Muscle of back (tissue), 3 donors: ENCODE measurements at regions not wholly inside any gene's neighbourhood (a gene's known extent, or its start where the extent isn't known, plus 50 kb on each side); places are given as distances from the start of the nearest gene placed in this dataset.

Experiments
- DNase-seq, 3 donors: peaks; one replicate each; pipeline versions ENCODE4 v3.0.0 to v3.0.0-alpha.2; 2013

DNA sequence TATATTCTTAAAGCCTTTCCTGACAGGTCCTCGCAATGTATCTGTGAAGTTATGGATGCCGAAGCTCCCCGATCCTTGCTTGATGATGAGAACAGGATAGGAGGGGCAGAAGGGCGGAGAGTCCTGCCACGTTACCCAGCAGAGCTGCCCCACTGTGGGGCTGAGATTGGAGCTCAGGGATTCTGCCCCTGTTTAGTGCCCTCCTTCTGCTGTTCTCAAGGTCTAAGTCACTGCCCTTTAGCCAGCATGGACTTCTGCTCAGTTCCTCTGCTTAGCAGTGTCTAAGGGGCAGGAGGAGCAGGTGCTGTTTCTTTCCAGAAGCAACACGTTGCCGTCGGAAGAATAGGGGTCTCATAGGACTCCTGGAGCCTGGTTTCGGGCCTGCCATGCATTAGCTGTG is 164.2 kb upstream of the B3GAT1 start:
- DNase-seq, result no peak

DNA sequence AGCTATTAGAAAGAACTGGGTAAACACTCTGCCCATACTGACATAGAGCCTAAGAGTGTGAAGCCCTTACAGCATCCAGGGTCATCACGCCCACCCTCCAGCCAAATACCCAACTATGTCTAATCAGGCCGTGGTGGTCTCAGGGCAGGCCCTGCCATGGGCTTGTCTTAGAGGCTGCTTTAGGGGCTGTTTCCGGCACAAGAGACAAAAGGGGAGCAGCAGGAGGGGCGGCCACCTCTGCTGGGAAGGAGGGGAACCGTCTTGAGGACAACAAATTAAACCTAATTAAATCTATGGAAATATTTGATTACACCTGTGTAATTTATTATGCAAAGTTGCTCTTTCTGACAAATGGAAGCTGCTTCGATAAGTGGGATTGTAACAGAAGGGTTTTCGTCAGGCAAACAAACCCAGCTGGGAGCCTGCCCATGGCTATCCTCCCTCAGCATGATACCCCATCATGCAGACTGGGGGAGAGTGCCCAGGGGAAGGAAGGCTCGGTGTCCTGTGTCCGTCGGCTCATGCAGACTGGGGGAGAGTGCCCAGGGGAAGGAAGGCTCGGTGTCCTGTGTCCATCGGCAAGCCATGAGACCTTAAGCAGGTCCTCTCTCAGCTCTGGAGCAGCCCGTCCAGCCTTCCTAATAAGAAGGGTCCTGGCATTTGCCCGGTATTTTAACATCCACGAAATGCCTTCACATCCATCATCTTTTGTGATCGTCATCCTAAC is 163.6 kb upstream of the B3GAT1 start:
- no peak for DNase-seq

DNA sequence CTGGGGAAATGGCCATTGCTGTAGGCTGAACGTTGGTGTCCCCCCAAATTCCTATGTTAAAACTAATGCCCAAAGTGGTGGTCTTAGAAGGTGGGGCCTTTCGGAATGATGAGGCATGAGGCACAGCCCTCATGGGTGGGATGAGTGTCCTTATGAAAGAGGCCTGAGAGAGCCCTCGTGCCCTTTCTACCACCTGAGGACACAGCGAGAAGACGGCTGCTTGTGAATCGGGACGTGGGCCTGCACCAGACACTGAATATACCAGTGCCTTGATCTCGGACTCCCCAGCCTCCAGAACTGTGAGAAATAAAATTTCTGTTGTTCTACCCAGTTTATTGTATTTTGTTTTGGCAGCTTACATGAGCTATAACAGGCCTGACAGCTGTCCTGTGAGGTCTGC is 162.9 kb upstream of the B3GAT1 start:
- DNase-seq, result no peak

DNA sequence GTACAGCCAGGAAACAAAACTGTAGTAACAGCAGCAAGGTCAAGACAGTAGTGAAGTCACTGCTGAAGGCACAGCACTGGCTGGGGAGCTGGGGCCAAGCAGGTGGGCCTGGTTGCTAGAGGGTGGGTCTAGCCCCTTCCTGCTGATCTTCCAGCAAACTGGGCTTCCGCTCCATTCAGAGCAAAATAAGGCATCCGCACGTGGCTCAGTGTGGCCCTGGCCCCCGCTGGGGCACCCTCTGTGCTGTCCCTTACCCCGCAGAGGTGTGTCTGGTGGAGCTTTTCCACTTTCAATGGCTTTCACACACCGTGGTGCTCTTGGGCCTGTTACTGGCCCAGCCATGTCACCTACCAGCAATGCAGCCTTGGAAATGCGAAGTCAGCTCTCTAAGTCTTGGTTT is 162.4 kb upstream of the B3GAT1 start:
- no peak for DNase-seq

DNA sequence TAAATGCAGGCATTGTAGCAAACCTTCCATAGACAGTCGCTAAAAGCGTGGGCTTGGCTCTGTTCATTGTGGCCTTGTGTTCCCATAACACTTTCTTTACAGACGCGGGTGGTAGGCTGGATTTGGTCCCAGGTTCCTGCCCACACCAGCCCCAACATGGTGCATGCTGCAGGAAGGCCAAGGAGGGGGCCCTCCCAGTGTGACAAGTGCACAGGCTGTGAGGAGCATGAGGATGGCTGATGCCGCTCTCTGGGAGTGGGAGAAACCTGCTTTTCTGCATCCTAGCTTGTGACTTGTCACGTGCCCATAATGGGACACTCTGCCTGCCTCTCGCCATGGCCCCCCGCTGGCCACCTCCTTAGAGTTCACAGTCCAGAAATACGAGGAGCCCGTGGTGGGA is 161.8 kb upstream of the B3GAT1 start:
- no peak for DNase-seq

DNA sequence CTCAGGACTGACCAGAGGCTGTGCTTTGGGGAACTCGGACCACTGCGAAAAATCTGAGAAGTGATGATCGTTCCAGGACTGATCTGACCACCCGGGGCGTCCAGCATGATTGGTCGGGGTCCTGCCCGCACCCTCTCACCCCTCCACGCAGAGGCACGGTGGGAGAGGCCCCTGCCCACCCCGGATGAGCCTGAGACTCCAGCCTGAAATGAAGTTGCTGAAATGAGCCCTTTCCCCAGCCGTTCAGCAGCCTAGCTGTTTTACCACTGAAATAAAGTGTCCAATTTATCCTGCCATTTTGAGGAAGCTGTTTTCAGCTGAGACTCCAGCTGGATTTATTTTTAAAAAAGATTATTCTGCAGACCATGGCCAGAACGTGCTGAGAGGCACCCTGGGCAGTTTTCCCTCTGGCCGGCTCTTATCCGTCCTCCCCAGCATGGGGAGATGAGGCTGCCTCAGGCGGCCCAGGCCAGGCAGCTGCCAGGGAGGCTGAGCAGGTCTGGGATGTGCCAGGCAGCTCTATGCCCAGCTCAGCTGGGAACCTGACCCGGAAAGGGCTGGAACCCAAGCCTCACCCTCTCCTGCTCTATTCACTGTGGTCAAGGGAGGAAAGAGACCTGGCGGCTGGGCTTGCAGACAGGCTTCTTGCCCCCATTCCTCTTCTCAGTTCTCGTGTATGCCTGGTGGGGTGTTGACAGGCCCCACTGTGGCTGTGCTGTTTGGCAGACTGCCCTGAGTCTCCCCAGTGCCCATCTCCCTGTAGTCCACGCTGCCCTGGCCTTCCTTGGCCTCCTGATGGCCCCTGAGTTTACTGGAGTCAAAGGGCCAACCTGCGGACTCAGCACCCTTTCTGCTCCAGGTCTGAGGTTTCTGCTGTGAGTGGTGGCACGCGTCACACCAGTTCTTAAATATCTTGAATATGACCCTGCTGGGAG is 161.0 kb upstream of the B3GAT1 start:
- no peak for DNase-seq

DNA sequence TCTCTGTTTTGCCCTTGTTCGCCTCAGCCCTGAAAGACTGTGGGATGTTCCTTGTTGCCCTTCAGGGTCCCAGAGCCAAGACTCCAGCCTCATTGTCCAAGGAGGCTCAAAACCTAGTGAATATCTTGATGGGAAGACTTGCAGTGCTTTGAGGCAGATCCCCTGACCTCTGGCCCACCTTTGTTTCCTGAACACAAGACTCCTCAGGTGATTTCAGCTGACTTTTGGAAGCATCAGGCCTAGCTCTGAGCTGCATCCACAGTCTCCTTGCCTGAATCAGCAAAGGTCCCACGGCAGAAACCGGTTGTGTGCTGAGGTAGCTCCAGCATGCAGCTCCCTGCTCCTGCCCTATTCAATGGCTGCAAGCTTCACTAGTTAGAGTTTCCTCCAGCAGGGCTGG is 159.3 kb upstream of the B3GAT1 start:
- DNase-seq, result no peak

DNA sequence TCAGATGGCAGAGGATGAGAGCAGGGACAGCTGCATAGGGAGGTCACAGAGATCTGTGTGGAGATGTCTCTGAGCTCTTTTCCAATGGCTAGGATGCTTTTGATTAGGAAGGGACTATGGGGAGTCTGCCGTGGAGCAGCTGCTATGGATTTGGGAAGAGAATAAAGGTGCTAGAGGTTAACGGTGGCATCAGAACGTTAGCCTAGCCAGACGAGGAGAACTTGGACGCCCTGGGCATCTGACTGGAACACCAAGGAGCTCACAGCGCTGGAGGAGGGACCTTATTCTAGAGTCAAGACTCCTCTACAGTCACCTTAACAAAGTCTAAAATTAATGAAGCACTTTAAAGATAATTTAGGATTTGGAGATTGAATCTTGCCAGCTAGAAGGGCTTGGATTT is 157.2 kb upstream of the B3GAT1 start:
- no peak for DNase-seq

DNA sequence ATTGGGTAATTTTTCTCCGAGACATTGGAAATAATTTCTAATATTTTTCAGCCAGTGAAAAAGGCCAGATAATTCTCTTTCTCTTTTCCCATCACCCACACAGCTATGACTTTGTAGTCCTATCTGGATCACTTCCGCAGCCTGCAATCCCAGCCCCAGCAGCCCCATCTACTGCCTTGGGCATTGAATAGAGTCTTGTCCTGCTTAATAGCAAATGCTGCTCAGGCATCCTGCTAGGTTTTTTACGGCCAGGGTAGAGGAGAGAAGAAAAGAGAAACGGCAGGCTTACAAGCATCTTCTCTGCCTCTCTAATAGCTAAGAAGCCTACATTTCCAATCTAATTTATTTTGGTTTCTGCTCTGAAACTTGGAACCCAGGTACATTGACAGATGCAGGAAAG is 154.3 kb upstream of the B3GAT1 start:
- DNase-seq, result no peak

DNA sequence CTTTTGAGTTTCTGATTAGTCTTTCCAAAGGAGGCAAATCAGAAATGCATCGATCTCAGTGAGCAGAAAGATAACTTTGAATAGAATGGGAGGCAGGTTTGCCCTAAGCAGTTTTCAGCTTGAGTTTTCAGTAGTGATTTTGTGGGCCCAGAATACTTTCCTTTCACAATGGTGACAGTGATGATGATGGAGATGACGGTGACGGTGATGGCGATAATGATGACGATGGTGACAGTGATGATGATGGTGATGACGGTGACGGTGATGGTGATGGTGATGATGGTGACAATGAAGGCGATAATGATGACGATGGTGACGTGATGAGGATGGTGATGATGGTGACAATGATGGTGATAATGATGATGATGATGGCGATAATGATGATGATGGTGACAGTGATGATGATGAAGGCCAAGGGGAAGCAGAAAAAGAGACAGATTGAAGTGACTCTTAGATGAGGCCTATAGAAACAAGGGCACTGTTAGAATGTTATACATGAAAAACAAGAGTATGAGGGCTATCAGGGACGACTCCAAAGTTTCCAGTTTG is 153.4 kb upstream of the B3GAT1 start:
- no peak for DNase-seq

DNA sequence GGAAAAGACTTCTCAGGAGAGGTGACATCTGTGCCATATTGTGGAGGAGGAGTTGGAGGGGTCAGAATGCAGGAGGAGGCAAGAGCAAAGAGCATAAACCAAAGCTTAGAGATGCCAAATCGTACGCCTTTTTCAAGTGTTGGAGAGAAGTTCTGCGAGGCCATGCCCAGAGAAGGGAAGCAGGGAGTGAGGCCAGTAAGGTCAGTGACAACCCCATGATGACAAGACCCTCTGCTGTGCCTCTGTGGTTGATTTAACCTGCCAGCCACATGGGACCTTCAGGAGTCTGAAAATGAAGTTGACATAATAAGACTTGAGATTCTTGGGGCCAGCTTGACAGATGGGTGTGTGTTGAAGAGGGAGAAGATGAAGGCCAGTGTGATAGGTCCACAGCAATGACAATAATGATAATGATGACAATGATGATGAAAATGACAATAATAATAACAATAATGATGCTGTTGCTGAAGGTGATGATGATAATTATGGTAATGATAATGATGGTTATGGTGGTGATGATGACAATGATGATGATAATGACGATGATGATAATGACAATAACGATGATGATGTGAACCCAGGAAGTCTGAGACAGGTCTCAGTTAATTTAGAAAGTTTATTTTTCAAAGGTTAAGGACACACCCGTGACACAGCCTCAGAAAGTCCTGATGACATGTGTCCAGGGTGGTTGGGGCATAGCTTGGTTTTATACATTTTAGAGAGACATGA is 152.6 kb upstream of the B3GAT1 start:
- DNase-seq, result no peak

DNA sequence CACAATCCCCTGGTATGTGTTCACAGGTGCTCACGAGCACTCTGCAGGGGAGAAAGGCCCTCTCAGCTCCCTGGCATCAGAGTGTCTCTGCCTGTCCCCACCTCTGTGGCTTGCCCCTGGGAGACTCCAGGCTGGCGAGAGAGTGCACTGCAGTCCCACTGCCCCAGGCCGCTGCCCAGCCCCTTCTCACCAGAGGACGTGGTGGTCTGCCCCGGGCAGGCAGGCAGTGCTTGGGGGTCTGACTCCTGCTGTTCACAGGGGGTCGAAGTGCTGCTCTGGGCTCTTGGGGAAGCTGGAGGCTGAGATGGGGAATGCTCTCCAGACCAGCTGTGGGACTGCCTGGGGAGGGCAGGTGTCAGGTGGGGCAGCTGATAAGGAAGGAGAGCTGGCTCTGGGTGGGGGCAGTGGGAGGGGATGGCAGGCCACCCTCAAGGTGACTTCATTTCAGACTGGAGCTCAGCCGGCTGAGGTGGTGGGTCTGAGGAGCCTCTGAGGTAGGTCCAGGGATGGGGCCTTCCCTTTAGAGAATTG is 151.0 kb upstream of the B3GAT1 start:
- no peak for DNase-seq

DNA sequence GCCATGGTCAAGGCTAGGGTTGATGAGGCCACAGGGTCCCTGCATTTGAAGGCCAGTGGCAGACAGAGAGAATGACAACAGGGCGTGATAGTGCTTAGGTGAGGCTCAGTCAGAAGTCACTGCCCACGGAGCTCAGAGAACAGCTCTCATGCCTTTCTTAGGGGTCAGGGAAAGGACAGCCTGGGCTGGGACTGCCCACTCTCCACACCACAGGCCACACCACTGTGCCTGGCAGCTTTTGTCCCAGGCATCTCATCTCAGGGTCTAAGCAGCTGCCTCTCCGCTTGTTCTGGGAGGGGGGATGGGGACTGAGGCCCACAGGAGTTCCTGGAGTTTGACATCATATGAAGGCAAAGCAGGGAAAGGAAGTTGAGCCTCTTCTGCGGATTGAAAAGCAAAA is 150.2 kb upstream of the B3GAT1 start:
- no peak for DNase-seq

DNA sequence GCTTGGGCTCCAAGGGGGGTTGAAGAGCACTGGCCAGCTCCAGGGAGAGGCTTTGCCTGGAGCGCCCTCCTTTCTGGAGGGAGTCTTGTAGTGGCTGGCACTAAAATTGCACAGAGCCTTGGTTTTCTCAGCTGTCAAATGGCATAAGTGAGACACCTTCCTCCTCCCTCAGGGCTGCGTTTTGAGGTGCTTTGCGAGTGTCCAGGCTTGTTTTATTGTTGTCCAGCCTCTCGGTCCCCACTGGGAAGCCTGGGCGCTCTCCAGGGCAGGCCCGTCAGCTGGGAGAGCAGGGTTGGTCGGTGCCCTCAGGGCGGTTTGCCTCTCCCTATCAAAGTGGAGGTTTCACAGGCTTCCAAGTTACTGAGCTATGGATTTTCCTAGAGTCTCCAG is 149.3 kb upstream of the B3GAT1 start:
- DNase-seq, result no peak

DNA sequence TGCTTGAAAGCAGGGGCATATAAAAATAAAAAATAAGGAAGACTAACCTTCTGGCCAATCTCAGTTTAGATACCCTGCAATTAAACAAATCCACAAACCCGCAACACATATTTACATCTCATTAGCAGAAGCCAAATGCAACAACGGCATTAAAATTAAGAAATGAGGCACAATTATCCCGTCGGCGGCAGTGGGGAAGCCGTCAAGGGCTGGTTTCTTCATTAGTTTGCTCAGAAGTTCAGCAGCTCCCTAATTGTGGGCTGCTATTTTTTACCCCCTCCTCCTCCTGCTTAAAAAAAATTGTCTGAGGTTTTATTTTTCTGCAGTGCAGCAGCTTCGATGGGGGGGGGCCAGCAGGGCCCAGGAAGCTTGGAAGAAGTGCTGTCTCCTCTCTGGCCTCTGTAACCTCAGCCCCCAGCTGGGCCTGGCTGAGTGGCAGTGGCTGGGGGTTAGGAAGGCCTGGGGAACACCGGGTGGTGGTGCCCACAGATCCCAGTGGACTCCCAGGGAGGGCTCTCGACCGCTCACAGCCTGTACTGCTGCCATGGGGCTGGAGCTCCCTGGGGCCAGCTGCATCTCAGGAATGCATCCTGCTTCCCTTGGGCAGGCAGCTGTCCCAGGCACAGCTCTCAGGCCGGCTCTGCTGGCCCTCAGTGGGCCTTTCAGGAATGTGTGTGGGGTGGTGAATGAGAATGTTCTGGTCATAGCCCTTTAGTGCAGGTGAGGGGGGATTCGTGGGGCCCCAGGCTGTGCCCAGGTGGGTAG is 148.7 kb upstream of the B3GAT1 start:
- no peak for DNase-seq

DNA sequence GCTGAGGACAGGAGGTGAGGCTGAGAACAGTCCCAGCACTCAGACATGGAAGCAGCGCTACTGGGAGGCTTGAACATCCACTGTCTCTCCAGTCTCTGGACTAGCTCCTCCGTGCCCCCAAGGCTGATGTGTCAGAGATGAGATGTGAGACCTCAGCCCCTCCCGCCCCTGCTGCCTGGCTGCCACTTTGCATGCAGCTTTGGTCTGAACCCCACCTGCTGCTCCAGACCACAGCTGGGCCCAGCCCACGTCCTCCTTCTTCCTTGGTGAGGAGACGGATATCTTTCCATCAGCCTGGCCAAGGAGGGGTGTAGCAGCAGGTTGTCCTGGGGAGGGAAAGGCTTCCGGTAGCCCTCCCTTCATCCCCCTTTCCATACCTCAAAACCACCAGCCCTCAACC is 148.0 kb upstream of the B3GAT1 start:
- DNase-seq, result no peak

DNA sequence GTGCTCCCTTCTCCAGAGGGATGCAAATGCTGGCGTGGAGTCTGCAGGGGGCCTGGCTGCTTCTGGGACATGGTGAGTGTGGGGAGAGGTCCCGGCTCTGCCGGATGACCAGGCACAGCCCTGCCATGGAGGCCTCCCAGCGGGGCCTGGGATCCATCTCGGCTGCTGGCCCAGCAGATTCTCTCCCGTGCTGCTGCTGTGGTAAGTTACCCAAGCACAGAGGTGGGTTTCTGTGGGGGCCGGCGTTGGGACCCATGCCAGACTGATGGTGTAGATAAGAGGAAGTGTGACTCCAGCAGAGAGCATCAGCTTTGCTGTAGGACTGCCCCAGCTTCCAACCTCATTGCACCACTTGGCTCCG is 147.5 kb upstream of the B3GAT1 start:
- no peak for DNase-seq

DNA sequence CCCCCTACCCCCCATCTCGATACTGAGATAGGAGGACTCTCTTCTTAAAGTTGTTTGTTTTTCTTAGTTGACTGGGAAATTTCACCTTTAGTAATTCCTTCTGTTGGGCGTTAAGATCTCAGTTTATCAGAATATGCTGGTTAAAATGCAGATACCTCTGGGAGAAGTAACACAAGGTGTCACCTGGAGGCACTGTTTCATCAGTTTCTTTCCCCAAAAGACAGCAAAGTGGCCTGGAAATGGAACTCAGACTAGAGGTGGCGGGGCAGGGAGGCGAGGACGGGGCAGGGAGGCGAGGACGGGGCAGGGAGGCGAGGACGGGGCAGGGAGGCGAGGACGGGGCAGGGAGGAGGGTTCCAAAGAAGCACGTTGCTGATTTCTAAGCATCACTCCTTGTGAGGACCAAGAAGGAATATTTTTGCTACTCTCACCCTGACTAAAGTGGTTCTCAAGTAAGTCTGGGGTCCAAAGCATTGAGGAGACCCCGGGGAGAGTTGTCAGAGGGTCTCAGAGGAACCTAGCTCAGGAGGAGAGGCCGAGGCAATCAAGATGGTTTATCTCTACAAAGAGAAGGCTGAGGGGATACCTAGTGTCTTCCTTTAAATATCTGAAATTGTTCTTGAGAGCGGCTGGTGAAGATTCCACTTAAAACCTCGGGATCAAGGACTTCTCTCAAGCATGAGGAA is 147.0 kb upstream of the B3GAT1 start:
- no peak for DNase-seq

DNA sequence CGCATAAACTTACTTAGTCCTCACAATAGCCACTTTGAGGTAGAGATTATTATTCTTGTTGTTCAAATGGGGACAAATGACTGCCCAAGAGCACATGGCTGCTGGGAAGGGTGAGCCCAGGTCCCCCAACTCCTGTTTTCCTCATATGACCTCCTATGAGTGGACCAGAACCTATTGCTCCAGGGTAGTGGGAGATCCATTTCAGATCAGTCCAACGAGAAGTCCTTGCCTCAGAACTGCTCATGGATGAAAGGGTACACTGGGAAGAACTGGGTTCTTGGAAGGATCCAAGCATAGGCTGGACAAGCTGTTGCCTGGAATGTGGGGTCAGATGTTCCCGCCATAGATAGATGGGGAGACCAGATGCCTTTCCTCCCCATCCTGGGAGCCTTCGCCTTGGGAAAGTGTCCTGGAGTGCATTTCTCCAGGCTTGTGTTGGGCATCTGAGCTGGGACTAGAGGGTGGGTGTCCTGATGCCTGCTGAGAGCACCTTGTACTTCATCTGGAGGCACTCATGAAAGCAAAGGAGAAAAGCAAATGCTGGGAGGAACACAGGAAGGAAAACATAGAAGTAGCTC is 146.3 kb upstream of the B3GAT1 start:
- DNase-seq, result no peak

DNA sequence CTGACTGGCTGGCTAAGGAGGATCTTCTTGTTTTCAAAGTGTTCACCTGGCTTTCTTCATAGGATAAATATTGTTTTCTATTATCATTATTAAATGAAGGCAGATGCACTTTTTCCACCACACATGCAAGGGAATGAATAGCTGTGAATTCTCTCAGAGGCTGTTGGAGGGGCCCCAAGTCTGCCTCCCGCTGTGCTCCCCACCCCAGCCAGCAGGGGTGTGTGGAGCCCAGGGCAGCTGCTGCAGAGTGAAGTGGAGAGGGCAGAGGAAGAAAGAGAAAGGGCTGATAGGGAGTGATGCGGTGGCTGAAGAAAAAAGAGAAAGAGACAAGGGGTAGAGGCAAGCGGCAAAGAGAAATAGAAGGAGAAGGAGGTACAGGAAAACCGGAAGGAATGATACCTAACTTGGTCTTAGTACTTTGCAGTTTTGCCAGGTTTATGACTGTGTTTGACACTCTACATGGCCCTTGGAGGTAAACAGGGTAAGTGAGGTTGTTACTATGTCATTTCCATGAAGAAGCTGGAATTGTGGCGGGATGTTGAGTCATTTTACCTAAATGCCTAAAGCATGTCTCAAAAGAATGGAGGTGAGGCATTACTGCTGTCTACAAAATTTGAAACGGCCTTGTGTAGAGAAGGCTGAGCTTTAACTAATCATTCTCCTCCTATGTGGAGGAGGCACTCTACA is 145.7 kb upstream of the B3GAT1 start:
- no peak for DNase-seq
